ENCODE measurements at regions not wholly inside any gene's neighbourhood (a gene's known extent, or its start where the extent isn't known, plus 50 kb on each side); places are given as distances from the start of the nearest gene placed in this dataset.

DNA sequence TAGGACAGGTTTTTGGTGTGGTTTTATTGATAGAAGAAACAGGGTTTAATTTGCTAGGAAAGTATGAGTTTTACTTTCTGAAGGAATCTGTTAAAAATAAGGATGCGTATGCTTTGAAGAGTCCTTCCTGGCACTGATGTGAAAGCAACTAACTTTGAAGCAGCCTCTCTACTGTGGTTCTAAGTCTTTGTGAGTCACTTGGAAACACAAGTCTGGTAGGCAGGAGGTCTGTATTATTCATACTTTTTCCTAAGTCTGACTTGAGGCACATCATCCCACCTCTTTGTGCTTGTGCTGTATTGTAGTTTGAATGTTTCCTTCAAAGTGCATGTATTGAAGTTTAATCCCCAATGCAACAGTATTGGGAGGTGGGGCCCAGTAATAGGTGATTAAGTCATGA lies 129.0 kb downstream of the TAF11L14 start:
- no peak for DNase-seq

DNA sequence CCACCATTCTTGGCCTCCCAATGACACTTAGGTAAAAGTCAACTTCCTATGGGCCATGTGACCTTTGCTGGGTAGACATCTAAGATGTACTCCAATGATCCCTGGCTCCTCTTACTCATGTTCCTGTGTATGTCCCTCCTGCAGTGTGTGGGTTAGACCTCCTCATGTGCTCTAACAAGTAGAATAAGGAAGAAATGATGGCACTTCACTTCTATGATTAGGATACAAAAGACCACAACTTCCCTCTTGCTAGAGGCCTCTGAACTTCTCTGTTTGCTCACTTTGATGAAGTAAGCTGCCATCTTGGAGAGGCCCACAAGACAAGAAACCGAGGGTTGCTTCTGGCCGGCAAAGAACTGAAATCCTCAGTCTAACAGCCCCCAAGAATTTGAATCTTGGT lies 131.8 kb downstream of the TAF11L14 start:
- DNase-seq = no peak

DNA sequence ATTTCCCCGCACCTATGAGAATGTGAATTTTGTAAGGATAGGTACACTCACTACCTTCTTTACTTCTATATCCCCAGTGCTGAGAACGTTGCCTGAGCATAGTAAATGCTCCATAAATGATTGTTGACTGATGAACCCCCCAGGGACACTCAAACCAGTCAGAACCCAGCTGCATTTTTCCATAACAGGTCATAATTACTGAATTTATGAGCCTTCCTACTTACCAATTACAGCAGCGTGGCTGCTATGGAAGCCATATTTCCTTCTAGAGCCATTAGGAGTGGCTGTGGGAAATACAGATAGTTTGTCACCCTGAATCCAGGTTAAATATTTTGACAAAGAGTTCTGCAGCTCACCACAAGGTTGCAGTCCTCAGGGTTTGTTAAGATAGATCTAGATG lies 135.0 kb downstream of the TAF11L14 start:
- peak; percentile 30 for DNase-seq

DNA sequence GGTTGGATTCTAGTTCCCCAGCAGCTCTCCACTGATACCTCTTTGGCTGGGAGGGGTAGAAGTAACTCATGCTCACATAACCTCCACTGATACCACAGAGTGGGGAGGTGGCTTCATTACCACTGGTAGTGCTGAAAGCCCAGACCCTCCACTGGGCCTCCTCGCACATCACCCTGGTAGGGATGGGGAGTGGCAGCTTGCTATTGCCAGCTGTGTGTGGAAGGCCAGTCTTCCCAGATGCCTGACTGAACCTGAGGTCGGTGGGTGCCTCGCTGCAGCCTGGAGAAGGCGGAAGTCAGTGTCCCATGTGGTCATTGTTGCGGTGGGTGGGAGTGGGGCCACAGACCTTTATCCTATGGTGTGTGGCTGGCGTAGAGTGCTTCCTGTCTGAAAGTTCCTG lies 138.0 kb downstream of the TAF11L14 start:
- DNase-seq = no peak

DNA sequence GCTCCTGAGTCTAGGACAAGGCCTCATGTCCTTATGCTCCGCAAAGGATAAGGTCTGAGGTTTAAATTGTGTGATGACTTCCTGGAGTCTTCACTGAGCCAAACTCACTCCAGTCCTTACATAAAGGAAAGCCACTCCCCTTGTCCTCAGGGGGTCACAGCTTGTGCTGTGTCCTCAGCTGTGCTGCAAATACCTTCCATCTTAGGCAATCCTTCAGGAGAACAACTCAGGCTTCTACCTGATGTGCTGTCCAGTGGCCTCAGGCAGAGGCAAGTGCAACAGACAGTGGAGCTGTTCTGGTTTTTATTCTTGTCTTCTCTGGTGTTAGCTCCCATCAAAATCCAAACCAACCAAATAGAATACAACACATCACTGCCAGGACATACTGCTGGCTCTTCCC lies 151.5 kb downstream of the TAF11L14 start:
- DNase-seq = no peak

DNA sequence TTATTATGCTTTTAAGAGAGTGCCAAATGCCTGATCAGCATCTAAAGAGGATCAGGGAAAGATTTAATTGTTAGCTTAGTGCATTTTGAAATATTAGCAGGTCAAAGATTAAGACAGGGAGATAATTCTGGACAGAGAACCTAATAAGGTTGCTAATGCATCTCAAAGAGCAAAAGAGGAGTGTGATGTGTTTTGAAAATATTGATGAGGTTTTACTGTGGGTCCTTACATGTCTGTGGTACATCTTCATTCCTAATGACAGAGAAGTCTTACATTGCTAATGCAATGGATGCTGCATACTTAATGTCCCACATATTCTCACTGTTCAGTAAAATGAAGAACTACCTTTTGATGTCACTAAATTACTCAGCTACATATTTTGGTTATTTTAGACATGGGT lies 154.1 kb downstream of the TAF11L14 start:
- DNase-seq = no peak

DNA sequence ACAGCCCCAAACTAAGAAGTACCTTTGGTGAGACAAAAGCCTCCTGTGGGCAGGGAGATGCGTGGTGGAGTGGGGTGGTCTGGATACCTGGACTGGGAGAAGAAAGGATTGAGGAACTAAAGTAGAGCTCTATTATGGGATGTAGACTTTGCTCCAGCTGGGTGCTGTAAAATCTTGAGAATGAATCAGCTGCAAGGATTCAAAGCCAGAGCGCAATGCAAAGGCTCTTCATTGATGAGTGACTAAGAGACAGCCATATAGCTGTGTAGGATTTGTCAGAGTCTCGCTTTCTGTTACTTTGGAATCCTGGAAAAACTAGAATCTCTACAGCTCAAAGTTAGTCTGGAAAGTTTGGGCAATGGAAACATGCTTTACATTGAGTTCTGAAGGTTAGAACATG lies 159.9 kb downstream of the TAF11L14 start:
- no peak for DNase-seq

DNA sequence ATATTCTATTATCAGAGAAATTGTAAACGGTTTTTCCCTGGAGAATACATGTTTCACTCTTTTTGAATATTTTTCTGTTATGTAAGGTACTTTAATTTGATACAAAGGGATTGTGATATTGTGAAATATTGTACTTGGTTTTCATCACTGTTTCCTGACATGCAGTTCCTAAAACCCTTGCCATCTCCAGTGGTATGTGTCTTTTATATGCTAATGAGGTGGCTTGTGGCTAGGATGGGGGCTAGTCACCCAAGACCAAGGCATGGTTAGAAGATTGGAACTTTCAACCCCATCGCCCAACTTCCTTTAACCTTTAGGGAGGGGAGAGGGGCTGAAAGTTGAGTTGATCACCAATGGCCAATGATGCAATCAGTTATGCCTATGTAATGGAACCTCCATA lies 160.6 kb downstream of the TAF11L14 start:
- no peak for DNase-seq

DNA sequence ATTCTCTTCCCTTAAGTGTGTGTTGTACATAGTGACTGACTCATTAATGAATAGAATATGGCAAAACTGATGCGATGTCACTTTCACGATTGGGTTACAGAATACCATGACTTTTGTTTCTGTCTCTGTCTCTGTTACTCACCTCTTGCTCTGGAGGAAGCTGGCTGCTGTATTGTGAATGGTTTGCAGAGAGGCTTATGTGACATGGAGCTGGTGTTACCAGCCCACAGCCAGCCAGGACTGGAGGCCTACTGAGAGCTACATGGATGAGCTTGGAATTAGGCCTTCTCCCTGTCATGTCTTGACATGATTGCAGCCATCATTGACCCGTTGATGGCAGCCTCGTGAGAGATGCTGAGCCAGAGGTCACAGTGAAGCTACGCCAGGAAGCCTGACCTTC lies 161.9 kb downstream of the TAF11L14 start:
- DNase-seq = no peak

DNA sequence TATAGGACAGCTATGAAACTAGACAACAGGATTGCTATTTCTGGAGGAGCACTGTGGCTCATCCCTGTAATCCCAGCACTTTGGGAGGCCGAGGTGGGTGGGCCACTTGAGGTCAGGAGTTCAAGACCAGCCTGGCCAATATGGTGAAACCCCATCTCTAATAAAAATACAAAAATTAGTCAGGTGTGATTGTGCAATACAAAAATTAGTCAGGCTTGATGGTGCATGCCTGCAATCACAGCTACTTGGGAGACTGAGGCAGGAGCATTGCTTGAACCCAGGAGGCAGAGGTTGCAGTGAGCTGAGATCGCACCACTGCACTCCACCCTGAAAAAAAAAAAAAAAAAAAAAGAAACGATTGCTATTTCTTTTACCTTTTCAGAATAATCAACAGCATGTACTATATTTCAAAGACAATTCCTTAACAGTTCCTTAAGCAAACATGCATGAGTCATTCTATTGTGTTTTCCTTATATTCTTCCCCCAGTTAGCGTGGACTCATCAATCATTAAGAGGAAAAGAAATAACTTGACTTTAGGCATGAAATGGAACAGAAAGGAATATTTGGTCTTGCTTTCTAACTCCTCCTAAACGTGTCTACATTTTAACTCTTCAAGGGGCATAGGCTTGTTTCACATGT lies 162.6 kb downstream of the TAF11L14 start:
- no peak for DNase-seq

DNA sequence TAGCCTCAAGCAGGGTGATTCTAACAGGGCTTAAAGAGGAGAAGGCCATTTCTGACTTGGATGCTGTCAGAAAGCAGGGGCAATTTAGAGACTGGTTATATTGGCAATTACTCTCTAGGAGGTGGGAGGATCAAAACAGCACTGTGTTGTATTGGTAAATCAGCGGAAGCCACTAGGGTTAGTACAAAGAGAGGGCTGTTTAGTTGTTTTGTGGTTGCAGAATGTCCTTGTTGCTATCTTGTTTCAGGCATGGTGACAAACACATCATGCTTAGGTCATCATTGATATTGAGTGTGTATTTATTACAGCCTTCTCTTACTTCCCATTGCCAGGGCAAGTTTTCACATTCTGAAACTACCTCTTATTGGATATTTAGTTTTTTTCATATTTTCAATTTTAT lies 165.3 kb downstream of the TAF11L14 start:
- no peak for DNase-seq

DNA sequence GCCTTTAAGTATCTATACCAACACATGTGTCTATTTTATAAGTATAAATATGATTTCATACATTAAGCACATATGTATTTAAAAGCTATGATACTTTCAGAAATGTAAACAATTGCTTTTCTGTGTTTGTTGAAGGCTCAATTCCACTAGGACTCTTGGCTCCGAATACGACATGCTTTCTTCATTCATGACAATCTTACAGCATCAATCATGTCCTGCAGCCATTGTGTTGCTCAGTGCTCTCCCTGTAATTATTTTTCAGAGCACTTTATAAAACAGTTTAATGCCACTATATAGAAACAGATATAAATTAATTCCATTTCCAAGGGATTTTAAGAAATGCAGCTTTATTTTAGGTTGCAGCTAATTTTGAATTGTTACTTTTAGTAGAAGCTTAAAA lies 167.3 kb downstream of the TAF11L14 start:
- DNase-seq = peak; percentile 82

DNA sequence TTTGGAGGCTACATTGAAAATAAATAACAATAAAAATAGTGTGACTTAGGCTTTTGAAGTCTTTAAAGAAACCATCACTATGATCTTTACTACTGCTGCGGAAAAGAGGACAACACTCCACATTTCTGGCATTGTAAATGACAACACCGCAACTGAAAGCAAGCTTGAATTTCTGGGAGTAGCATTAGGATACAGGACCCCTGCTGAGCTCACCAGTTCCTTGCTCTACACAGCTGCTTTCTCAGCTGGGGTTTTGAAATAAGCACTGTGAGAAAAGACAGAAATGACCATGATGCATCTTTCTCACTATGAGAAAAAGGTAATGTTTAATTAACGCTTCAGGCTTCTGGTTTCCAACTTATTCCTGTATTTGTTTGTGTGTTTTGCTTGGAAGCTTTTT lies 168.0 kb downstream of the TAF11L14 start:
- peak; percentile 95 for DNase-seq

DNA sequence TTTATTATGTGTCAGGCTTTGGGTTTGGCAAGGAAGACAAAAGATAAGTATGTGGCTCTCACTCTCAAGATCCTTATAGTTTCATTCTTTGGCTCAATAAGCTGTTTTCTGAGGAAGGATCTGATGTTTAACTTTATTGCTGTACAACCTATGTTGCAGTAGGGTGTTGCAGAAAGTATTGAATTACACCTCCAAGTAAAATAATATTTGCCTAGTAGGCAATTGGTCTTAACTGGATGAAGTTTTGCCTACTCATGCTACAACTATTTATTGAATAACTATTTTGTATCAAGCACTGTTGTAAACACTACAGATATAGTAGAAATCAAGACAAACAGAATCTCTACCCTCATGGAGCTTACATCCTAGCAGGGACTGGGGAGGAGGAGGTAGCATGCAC lies 169.7 kb downstream of the TAF11L14 start:
- DNase-seq = no peak

DNA sequence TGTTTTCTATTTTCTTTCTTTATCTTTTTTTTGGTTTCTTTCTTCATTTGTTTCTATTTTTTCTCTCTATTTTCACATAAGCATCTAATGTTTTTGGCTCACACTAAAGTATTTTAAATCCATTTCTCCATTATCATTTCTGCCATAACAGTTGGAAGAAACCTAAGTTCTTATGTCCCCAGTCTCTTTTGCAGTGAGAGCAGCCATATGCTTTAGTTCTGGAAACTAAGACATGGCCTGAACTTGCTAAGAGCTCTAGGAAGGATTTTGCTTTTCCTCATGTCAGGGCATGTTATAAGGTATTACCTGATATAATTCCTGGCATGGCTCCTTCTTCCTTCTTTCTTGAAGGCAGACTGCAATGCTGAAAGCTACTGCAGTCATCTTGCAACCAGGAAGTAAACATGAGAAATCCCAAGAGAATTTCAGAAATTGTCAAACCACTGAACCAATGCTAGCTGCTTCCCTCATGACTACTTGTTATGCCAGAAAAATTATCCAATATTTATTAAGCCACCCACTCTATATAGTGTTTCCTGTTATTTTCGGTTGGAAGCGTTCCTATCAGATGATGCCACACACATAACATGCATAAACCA lies 171.1 kb downstream of the TAF11L14 start:
- peak; percentile 96 for DNase-seq

DNA sequence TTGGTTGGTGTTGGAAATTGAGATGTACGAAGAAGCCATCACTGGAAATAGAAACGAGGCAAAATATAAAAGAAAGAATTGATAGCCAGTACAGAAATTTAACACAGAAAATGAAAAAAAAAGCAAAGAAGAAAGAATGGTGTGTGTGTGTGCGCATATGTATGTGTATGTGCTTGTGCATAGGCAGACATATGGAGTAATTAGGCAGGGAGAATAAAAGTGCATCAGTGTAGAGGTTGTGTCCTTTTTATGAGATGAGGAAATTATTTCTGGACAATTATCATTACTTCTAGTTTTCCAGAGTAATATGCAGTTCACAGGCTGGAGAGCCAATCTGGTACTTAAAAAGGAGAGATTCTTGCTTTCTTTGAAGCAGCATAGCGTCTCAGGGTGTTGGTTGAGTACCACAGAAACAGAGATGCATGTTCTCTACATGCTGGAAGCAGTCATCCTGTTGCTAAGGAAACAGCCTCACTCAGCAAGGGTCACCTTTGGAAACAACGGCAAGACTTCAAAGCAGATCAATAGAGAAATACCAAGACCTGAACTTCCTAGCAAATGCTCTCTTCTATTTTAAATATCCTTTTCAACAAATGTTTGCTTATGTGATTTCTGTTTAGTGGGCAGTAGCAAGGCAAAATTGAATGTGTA lies 172.7 kb downstream of the TAF11L14 start:
- DNase-seq = peak; percentile 66

DNA sequence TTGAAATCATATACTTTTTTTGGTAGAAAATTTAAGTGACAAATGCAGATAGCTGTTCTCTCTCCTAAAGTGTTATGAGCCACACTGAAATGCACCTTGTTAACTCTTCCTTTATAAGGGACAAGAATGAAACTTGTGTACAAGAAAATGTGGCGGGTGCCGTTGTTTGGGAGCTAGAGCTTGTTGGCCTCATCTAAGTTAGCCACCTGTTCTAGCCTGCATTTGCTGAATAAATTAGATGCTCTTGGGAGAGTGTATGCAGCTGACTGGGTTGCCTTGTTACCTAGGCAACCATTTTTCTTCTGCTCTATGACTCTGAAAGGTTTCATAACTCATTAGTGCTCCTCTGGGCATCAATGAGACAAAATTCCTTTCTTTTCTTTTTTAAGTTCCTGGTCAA lies 174.3 kb downstream of the TAF11L14 start:
- DNase-seq = peak; percentile 98

DNA sequence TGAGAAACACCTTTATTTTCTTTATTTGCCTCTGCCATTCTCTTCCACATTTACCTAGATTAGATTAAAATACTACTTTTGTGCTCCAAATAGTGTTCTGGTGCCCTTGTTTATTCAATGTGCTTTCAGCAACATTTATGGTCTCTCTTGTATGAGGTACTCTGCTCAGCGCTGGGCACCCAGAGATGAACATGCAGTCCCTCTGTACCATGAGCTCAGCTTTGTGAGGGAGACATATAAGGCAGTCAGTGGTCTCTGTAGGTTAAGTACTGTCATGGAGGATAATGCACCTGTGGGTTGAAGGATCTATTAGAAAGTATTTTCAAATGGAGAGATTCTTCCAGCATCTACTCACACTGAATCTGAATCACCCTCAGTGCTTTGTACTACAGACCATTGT lies 176.5 kb downstream of the TAF11L14 start:
- no peak for DNase-seq

DNA sequence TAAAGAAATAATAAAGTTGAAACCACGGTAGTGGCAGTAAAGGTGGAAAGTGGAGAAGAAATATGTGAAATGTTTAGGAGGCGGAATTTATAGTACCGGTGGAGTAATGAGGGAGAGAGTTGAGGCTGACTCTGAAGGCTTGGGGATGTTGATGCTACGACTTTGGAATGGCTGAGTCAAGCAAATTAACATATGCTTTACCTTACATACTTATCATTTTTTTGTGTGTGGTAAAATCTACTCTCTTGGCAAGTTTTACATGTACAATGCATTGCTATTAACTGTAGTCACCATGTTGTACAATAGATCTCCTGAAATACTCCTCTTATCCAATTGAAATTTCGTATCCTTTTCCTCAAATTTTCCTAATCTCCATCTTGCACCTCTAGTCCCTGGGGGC lies 179.0 kb downstream of the TAF11L14 start:
- DNase-seq = no peak

DNA sequence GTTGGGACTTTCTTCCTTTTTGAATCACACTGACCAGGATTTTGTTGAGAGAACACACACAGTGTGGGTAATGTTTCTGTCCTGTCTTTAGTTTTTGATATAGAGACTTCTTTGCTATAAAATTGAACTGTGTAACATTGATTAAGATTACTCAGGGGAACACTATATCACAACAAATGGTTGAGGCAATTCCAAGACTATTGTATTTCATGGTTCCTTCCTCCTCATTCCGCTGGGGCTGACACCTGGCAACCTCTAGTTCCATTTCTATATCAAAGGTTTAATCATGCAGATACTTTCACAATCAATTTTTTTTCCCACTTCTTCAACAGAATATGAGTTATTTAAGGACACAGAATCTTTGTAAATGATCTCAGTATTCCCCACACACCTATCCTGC lies 182.2 kb downstream of the TAF11L14 start:
- peak; percentile 46 for DNase-seq

DNA sequence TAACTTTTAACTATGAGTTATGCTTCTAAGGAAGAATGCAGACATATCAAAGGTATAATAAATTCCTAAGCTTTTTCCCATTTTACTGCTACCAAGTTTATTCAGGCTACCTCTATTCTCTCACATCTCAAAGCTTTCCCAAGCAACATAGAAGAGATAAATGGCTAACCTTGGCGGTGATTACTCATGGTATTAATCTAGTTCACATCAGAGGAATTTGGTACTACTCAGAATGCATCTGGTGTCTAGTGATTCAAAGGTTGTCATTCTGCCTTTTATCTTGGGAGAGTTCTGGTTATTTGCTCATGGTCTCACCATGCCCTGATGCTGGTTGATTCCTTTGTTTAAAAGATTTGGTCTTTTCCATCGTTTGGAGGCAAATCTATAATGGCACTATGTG lies 182.7 kb downstream of the TAF11L14 start:
- no peak for DNase-seq

DNA sequence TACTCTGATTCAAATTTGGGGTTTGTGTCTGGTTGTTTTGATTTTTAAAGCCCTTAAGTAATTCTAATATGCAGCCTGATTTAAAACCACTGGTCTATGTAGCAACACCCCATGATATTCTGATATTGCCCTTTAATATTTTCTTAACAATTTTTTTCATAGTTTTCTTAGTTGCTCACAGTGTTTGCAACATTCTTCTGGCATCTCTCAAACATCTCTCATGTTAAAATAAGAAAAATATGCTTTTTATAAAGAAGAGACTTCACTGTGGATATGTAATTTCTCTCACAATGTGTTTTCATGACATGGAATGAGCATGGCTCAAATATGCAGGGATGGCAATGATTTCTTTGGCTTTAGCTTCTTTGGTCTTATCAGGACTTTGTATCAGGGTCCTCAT lies 183.7 kb downstream of the TAF11L14 start:
- no peak for DNase-seq

DNA sequence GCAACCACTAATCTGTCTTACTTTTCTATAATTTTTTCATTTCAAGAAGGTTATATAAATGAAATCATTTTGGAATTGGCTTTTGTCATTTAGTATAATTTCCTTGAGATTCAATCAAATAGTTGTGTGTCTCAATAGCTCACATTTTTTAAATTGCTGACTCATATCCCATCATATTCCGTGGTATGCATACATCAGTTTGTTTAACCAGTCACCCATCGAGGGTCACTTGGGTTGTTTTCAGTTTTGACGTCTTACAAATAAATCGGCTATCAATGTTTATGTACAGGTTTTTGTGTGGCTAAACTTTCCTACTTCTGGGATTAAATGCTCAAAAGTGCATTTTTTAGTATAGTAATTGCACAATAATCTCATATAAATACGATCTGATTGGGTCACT lies 185.5 kb downstream of the TAF11L14 start:
- no peak for DNase-seq

DNA sequence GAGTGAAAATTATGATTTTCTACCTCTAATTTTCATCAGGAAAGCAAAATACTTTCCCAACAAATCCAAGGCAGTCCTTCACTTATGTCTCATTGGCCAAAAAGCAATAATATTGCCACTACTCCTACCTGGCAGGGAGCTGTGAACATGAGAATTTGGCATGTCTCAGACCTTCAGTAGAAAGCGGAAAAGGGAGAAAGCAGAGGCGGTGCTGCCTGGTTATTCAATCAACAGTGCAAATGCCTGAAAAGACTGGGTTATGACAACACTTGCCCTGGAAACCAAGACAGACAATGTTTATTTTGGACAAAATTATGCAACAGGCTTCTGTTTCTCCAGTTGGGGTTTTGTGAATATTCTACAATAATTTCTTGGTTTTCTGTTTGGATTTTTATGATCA lies 194.4 kb downstream of the TAF11L14 start:
- no peak for DNase-seq

DNA sequence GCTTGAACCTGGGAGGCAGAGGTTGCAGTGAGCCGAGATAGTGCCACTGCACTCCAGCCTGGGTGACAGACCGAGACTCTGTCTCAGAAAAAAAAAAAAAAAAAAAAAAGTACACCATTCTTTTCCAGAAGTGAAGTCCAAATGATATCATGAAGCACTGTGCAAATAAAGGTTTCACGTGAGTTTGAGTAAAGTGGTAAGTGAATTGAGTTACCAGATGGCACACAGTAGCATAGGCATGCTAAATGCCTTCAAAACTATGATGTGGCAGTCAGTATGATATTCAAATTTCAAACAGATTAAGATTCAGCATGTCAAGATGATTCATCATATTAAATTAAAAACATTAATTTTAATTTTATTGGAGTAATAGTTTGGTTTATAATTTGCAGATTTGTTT lies 195.2 kb downstream of the TAF11L14 start:
- peak; percentile 90 for DNase-seq
